Left cardiac atrium (tissue), 4 donors: ENCODE measurements at regions not wholly inside any gene's neighbourhood (a gene's known extent, or its start where the extent isn't known, plus 50 kb on each side); places are given as distances from the start of the nearest gene placed in this dataset.
"Not testable (repeated sequence)": the region's sequence is repeated elsewhere in the genome, so short reads cannot be mapped to it uniquely, and the experiment has no call there.

Experiments
- ATAC-seq, 2 donors: fragments of 200-7000 bp; cut with Tn5 transposase; one replicate each; pipeline ENCODE4 v1.9.1; 2020; ENCODE audit warnings: mild to moderate bottlenecking in 2 of 2, moderate library complexity in 2 of 2
- DNase-seq: peaks from one replicate; pipeline ENCODE4 v3.0.0-alpha.2; 2020
- intact Hi-C, 2 donors: fragments of 100-400 bp; cut with DNase I; formaldehyde crosslinking; loops; one replicate each; pipeline versions ENCODE4 v1.14.1 to v1.15.1; 2022 to 2023
- donor health status: DM: no; HTN: yes; CAD: no.
- donor health status: DM: no; HTN: yes; CAD: no; lungs with severe emphysema.
- donor health status: DM: yes; HTN: yes; CAD: no.
- donor health status: Dilated cardiomyopathy.

DNA sequence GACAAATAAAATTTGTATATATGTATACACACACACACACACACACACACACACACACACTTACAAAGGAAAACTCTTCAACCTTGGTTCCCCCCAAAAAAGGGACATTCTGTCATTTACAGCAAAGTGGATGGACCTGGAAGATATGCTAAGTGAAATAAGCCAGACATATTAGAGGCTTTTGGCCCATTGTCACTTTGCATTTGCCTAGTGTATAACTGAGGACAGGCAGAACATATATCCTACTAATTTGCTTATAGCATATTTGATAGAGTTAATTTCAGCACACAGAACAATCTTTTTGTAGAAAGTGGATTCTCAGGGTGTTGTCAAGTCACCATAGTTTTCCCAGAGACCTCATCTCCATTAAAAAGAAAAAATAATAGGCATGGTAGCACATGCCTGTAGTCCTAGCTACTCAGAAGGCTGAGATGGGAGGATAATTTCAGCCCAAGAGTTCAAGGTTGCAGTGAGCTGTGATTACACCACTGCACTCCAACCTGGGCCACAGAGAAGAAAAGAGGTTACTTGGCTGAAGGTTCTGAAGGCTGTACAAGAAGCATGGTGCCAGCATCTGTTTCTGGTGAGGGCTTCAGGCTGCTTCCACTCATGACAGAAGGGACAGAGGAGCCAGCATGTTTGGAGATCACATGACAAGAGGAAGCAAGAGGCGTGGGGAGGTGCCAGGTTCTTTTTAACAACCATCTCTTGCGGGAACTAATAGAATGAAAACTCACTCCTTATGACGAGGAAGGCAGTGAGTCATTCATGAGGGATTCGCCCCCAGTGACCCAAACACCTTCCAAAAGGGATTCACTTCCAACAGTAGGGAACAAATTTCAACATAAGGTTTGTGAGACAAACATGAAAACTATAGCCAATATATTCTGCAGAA is 135.6 kb downstream of the TMEM168 start:
- intact Hi-C loops, result no loop called here
- no peak for ATAC-seq
- DNase-seq, result no peak

DNA sequence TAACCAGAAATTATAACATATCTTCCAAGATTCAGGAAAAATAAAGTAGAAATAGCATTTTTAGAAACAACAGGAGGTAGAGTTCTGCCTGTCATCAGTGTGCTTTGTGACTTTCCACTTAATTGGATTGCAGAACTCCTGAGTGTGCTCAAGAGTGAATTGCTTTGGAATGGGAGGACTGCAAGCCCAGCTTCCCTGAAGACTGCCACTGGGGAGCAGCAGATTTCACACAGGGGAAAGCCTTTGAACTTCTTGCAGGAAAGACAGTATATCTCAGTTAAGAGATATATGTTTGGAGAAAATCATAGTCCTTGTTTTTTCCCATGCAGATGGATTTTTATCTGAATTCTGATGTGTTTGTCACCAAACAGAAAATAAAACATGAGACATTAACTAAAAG is 124.5 kb downstream of the TMEM168 start:
- DNase-seq (no peak), ATAC-seq (peak in 1 of 2 donors; percentile 38)

DNA sequence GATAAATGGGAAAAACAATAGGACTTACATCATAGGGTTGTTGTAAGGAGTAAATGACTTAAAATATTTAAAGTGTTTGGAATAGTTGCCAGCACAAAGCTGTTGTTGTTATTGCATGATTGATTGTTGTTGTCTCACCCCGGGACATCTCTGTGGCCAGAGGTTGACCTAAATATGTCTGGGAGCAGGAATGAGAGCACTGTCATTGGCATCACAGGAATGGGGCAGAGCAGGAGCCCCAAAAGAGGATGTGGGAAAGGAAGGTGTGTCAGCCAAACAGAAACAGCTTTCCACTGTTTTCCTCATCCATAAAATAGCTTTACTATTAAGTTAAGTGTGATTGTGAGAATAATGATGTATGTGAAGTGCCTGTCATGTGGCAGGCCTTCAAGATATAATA is 121.6 kb downstream of the TMEM168 start:
- no peak for DNase-seq
- no peak for ATAC-seq
- intact Hi-C loops, result no loop called here

More for the DNA sequence above, 124.5 kb downstream of the TMEM168 start:
- intact Hi-C loops, result no loop called here

DNA sequence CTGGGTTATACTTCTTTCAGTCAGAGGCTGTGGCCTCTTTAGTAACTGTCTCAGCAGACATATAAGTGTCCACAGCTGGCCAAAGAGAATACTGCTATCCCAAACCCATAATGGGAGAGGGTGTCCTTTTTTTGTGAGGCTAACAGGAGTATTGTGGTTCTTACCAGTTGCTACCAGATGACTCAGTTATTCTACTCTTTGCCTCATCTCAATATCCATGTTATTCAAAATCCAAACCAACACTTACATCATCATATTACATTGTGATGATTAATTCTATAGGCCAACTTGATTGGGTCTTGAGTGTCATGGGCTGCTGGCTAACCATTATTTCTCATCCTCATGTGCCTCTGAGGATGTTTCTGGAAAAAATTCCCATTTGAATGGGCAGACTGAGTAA is 120.9 kb downstream of the TMEM168 start:
- intact Hi-C loops, result no loop called here
- ATAC-seq (no peak), DNase-seq (no peak)

DNA sequence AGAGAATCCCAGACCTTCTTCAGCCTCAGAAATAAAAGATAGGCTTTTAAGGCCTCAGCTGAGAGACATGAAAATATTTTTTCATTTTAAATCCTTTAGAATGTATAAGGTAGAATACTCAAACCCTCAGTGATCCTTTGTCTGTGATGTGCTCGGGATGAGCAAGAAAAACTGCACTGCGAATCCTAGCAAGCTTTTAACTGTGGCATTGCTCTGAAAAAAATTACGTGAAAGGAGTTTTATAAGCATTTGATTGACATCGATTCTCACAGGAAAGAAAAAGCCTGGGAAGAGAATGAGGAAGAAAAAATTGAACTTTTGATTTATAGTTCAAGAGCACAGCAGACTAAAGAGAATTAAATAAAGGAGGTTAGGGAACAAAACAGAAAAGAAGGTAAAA is 120.0 kb downstream of the TMEM168 start:
- intact Hi-C loops, result no loop called here
- DNase-seq (no peak), ATAC-seq (no peak)

DNA sequence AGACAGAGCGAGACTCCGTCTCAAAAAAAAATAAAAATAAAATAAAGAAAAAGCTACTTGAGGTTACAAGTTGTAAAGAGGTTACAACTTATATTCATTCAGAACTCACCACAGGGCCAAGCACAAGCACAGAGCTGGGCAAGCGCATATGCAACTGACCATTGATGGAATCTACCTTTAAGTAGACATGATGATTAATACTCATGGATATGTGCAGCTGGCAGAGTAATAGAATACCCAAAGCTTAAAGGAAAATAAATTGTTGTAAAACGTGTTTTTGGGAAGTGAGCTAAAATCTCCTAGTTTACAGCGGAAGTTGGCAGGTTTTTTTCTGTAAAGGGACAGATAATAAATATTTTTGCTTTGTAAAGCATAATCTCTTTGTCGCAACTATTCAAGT is 111.6 kb downstream of the TMEM168 start:
- ATAC-seq (no peak), DNase-seq (no peak)
- intact Hi-C loops, result no loop called here

DNA sequence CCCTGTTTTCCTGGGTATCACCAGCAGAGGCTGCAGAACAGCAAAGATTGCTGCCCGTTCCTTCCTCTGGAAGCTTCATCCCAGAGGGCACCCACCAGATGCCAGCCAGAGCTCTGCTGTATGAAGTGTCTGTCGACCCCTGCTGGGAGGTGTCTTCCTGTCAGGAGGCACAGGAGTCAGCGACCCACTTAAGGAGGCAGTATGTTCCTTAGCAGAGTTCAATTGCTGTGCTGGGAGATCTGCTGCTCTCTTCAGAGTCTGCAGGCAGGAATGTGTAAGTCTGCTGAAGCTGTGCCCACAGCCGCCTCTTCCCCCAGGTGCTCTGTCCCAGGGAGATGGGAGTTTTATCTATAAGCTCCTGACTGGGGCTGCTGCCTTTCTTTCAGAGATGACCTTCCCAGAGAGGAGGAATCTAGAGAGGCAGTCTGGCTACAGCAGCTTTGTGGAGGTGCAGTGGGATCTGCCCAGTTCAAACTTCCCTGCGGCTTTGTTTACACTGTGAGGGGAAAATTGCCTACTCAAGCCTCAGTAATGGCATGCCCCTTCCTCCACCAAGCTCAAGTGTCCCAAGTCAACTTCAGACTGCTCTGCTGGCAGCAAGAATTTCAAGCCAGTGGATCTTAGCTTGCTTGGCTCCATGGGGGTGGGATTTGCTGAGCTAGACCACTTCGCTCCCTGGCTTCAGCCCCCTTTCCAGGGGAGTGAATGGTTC is 100.6 kb downstream of the TMEM168 start:
- DNase-seq, ATAC-seq, intact Hi-C loops: not testable (repeated sequence)

DNA sequence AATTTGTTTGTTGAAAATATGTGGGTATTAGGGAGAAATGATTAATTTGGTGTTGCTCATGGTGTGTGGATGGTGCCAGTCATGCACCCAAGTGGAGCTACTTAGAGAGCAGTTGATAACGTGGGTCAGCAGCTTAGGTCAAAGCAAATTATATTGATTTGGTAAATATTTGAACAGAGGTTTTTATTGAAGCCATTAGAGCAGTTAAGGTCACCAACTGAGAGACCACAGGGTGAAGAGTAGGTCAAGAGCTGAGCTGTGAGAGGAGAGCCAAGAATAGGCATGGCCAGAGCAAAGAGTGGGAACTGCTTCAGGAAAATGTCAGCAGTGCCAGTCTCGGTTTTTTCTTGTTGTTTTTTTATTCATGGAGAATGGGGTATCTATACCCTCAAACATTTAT is 97.9 kb downstream of the TMEM168 start:
- intact Hi-C loops, result no loop called here
- ATAC-seq (peak in 1 of 2 donors; percentile 43), DNase-seq (no peak)

DNA sequence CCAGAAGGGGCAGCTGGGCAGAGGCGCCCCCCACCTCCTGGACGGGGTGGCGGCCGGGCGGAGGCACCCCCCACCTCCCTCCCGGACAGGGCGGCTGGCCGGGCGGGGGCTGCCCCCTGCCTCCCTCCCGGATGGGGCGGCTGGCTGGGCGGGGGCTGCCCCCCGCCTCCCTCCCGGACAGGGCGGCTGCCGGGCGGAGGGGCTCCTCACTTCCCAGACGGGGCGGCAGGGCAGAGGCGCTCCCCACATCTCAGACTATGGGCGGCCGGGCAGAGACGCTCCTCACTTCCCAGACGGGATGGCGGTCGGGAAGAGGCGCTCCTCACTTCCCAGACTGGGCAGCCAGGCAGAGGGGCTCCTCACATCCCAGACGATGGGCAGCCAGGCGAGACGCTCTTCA is 93.0 kb downstream of the TMEM168 start:
- intact Hi-C loops, DNase-seq, ATAC-seq: not testable (repeated sequence)

DNA sequence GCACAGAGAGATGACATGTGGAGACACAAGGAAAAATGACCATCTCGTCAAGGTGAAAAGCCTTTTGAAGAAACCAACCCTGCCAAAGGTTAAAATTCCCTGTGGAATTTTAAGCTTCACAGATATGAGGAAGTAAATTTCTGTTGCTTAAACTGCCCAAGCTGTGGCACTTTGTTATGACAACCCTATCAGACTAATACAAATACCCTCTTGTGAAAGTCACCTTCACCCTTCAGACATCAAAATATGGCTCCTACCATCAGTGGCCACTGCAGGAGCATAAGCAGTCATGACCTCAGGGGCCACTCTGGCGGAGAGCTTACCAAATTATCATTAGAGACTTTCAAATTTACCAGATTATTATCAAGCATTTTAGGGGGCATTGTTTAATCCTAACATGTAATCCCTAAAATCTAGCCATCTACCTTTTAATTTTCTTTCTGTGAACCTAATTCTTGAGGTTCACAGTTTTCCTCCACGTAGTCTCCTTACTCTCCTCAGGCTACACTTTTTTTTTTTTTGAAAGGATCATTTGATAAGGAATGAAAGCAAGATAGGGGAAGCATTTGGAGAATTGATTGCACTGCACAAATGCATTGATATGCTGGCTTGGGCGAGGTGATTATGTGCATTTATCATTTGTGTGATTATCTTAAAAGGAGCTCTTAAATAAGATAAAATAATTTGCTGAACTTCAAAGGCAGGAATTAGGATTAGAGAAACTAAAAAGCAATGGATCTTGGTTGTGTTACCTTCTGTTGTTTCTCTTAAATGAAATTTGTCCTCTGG is 90.3 kb downstream of the TMEM168 start:
- no peak for DNase-seq
- intact Hi-C loops, result no loop called here
- no peak for ATAC-seq

DNA sequence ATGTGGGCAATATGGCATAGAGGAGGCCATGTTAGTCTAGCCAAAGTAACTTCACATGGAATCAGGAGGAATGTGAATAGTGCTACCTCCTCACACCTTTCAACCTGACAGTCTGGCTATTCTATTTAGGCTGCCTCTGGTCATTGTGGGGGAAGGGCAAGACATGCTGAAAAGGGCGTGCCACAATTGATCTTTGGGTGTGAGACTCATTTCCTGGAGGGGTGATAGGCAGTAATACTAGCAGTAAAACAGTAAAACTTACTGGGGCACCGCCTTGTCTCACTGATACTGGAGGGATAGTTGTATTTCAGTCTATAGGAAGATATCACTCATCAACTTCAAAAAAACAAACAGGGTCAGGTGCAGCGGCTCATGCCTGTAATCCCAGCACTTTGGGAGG is 88.7 kb downstream of the TMEM168 start:
- ATAC-seq, result no peak
- no peak for DNase-seq
- intact Hi-C loops, result no loop called here

DNA sequence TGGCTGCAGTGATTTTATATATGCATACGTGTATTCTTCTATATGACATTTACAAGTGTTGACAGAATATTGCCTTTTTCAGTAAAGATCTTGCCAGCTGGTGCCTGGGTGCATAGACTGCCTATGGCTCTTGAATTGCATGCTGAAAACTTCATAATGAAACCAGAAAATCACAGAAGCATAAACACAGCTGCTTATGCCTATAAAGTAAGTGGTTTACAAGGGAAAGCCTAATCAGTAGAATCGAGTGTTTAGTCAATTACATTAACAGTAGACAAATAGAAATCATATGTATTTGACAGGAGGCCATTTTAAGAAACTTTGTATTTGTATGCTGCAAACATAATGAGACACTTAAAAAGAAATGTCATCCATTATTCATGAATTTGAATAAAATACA is 82.5 kb downstream of the TMEM168 start:
- intact Hi-C loops, result no loop called here
- DNase-seq, result no peak
- ATAC-seq, result no peak

DNA sequence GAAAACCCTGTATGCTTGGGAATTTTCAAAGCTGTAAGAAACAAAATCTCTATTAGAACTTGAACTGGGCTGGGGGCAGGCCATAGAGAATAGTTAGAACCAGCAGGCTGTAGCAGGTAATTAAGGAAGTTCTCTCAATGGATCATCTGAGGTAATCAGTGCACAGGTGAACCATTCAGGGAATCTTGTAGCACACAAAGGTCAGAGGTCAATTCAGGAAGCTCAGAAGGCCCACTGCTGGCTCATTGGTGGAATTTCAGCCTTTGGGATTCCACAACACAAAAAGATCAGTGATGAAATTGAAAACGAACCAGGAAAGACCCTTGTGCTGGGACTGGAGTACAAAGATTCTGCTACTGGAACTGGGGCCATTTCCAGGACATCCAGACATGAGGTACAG is 82.0 kb downstream of the TMEM168 start:
- intact Hi-C loops, result no loop called here
- ATAC-seq, result no peak

More for the DNA sequence above, 82.0 kb downstream of the TMEM168 start:
- DNase-seq, result no peak
